GM12878 (cell line): ENCODE measurements at regions not wholly inside any gene's neighbourhood (a gene's known extent, or its start where the extent isn't known, plus 50 kb on each side); places are given as distances from the start of the nearest gene placed in this dataset.

Experiments
- ATAC-seq: fragments of 200-7000 bp; cut with Tn5 transposase; 3 replicates; pipeline ENCODE4 v1.9.1; 2020; ENCODE audit warnings: mild to moderate bottlenecking, moderate library complexity
- BruUV-seq: library from RNA; stranded (reverse); fragments of 400-500 nt; replicated peaks from 2 replicates; lab custom pipeline; 2021; lab: Mats Ljungman, UMichigan
- CTCF ChIA-PET: fragments of 300-600 bp; sonication (Branson Sonifier 250); formaldehyde crosslinking; extraction: SDS; loops from one replicate; lab custom pipeline; 2021; ENCODE audit warnings: inconsistent platforms; lab: Yijun Ruan, JAX
- POLR2A ChIA-PET: fragments of 350-600 bp; formaldehyde crosslinking; extraction: SDS; loops from one replicate; lab custom pipeline; 2021; ENCODE audit warnings: inconsistent platforms; lab: Charles Lee
- RAD21 ChIA-PET: fragments of 300-600 bp; sonication (Branson Sonifier 250); formaldehyde crosslinking; loops from one replicate; lab custom pipeline; 2023; ENCODE audit warnings: antibody characterized with exemption; ENCODE audit not compliant: unreplicated experiment; lab: Charles Lee
- SMC1A ChIA-PET: fragments of 300-600 bp; sonication (Branson Sonifier 250); formaldehyde crosslinking; loops from one replicate; lab custom pipeline; 2023; ENCODE audit not compliant: unreplicated experiment, uncharacterized antibody; lab: Charles Lee
- DNase-seq: peaks from one replicate; pipeline ENCODE4 v3.0.0-alpha.2; 2011; ENCODE audit warnings: low read depth, low spot score
- FAIRE-seq: peaks from 3 replicates; lab custom pipeline; 2011; peaks lifted over from hg19 to GRCh38; lab: Jason Lieb, UNC
- H2AFZ ChIP-seq: 2 replicates; pipeline ENCODE4 v1.6.0; 2011; ENCODE audit warnings: low read depth, low read length, control low read depth; ENCODE audit not compliant: control insufficient read depth
- H3K27ac ChIP-seq: 2 replicates; pipeline ENCODE4 v1.5.1; 2011; ENCODE audit warnings: control low read depth; ENCODE audit not compliant: control insufficient read depth, insufficient read depth
- H3K27me3 ChIP-seq, 2 experiments: replicated peaks in 1 of 2; 2 replicates each; pipeline versions ENCODE4 v1.6.0 to v1.6.1; 2011; ENCODE audit warnings: low read length in 1 of 2; ENCODE audit not compliant: control insufficient read depth in 2 of 2, insufficient read depth in 2 of 2
- H3K36me3 ChIP-seq, 2 experiments: 2 replicates each; pipeline ENCODE4 v1.5.1; 2011; ENCODE audit warnings: low read length in 1 of 2; ENCODE audit not compliant: control insufficient read depth in 2 of 2, insufficient read depth in 2 of 2
- H3K4me1 ChIP-seq: 2 replicates; pipeline ENCODE4 v1.6.1; 2011; ENCODE audit warnings: mild to moderate bottlenecking, low read length, moderate library complexity, mixed read lengths; ENCODE audit not compliant: control insufficient read depth, insufficient read depth
- H3K4me2 ChIP-seq: 2 replicates; pipeline ENCODE4 v1.6.0; 2011; ENCODE audit warnings: control low read depth; ENCODE audit not compliant: control insufficient read depth, insufficient read depth
- H3K4me3 ChIP-seq: fragments of 200-600 bp; sonication (generic); 2 replicates; pipeline ENCODE4 v1.5.1; 2016
- H3K79me2 ChIP-seq: 2 replicates; pipeline ENCODE4 v1.6.0; 2011; ENCODE audit warnings: low read length; ENCODE audit not compliant: control insufficient read depth, insufficient read depth
- H3K9ac ChIP-seq: 2 replicates; pipeline ENCODE4 v1.8.0; 2011; ENCODE audit warnings: low read length, control low read depth, mixed read lengths; ENCODE audit not compliant: control insufficient read depth, insufficient read depth
- H3K9me3 ChIP-seq: replicated peaks from 3 replicates; pipeline ENCODE4 v1.5.1; 2011; ENCODE audit warnings: mild to moderate bottlenecking, low read length; ENCODE audit not compliant: control insufficient read depth, insufficient read depth
- H4K20me1 ChIP-seq: 2 replicates; pipeline ENCODE4 v1.6.0; 2011; ENCODE audit not compliant: control insufficient read depth, insufficient read depth
- ESRRA ChIP-seq: IDR thresholded peaks from 2 replicates; pipeline ENCODE4 v1.6.1; 2012; ENCODE audit warnings: mild to moderate bottlenecking, low read length, improper control_type of control experiment
- IKZF2 ChIP-seq, 2 experiments: fragments of 450-650 bp; IDR thresholded peaks; 2 replicates each; pipeline ENCODE4 v1.6.1; 2017; ENCODE audit warnings: mild to moderate bottlenecking in 2 of 2, moderate library complexity in 2 of 2
- MEF2A ChIP-seq: IDR thresholded peaks from 2 replicates; pipeline ENCODE4 v1.6.1; 2011; ENCODE audit warnings: low read depth, mild to moderate bottlenecking, low read length, moderate library complexity; ENCODE audit not compliant: insufficient read depth
- POLR2AphosphoS5 ChIP-seq: IDR thresholded peaks from 2 replicates; pipeline ENCODE4 v1.6.1; 2011; ENCODE audit warnings: mild to moderate bottlenecking, low read length, inconsistent platforms
- PRDM15 ChIP-seq: fragments of 450-650 bp; formaldehyde crosslinking; IDR thresholded peaks from 2 replicates; pipeline ENCODE4 v1.4.0; 2020; ENCODE audit warnings: mild to moderate bottlenecking, moderate library complexity
- RBBP5 ChIP-seq: fragments of 200-600 bp; sonication (generic); conservative IDR thresholded peaks from 2 replicates; pipeline ENCODE4 v1.6.1; 2016
- RUNX3 ChIP-seq: IDR thresholded peaks from 2 replicates; pipeline ENCODE4 v1.6.1; 2012; ENCODE audit warnings: low read length, inconsistent platforms
- SMC3 ChIP-seq: IDR thresholded peaks from 2 replicates; pipeline ENCODE4 v1.6.1; 2011; ENCODE audit warnings: low read length, improper control_type of control experiment, borderline replicate concordance
- SREBF2 ChIP-seq: IDR thresholded peaks from 2 replicates; pipeline ENCODE4 v1.6.1; 2012; ENCODE audit warnings: mild to moderate bottlenecking, low read length
- TCF12 ChIP-seq: IDR thresholded peaks from 2 replicates; pipeline ENCODE4 v1.6.1; 2011; ENCODE audit warnings: low read depth, mild to moderate bottlenecking, low read length
- ZBED1 ChIP-seq: IDR thresholded peaks from 2 replicates; pipeline ENCODE4 v1.6.1; 2016; ENCODE audit warnings: borderline replicate concordance
- WGBS: methylation state at CpG from one replicate; pipeline ENCODE4 v1.1.6; 2016; ENCODE audit warnings: low lambda C conversion rate; ENCODE audit not compliant: insufficient replicate concordance, insufficient coverage; ENCODE audit errors: missing lambda C conversion rate; 5-methylcytosine and 5-hydroxymethylcytosine counted together
- in situ Hi-C: fragments of 300-500 bp; cut with MboI; formaldehyde crosslinking; loops from 9 replicates; pipeline ENCODE4 v1.14.3; 2018; ENCODE audit warnings: mixed read lengths
- intact Hi-C: fragments of 100-400 bp; cut with micrococcal nuclease; formaldehyde crosslinking; loops from one replicate; pipeline ENCODE4 v1.14.2; 2022; ENCODE audit not compliant: unreplicated experiment
- TF ChIP-seq, protein P1 (sequence below): IDR thresholded peaks from 2 replicates; pipeline ENCODE4 v1.6.1; 2012; ENCODE audit warnings: low read depth, low read length, improper control_type of control experiment
- TF ChIP-seq, protein P2 (sequence below): fragments of 450-650 bp; IDR thresholded peaks from 2 replicates; pipeline ENCODE4 v1.6.1; 2017; ENCODE audit warnings: mild to moderate bottlenecking, low read depth, inconsistent platforms; ENCODE audit not compliant: poor library complexity, severe bottlenecking

- no peak for TF ChIP-seq MEF2A
These were observed 65.2 kb downstream of the HFE start (continued) for GRCh38 chr6:26152226-26153101.

- no TSS peak for BruUV-seq
- ChIA-PET POLR2A (interaction anchor here (0.6 to 6.5 kb wide), 11 partner anchors 17 to 1738 kb away, joined by 3 to 119 read pairs (median 4); a partner anchor contains a TSS), RAD21 (interaction anchor here (0.7 to 8.1 kb wide), 4 partner anchors 22 to 97 kb away, joined by 3 to 96 read pairs (median 4); a partner anchor contains a TSS), SMC1A (interaction anchor here (0.8 to 4.7 kb wide), 9 partner anchors 9 to 61 kb away, joined by 3 to 34 read pairs (median 5); a partner anchor contains a TSS), CTCF (interaction anchor here (0.9 to 1.9 kb wide), 6 partner anchors 20 to 88 kb away, joined by 3 to 8 read pairs (median 4); a partner anchor contains a TSS)
- Histone ChIP-seq H3K27me3 (no peaks in the 10 kb centered on the region), H3K4me2 (peak overlapping the region; percentile 87), H3K4me3 (peak overlapping the region; percentile 57), H3K36me3 (no peaks in the 10 kb centered on the region), H2AFZ (peak overlapping the region; percentile 43), H3K27ac (peak overlapping the region; percentile 94), H3K4me1 (peaks cover 5% of the 10 kb centered on the region), H3K9ac (peak overlapping the region; percentile 94), H3K79me2 (peaks cover 20% of the 10 kb centered on the region), H4K20me1 (no peaks in the 10 kb centered on the region; the same call in 1 of the 2 replicates), H3K9me3 (no peaks in the 10 kb centered on the region)
- ATAC-seq = no peak
- 20% methylated on average over 9 of the region's 9 CpGs for WGBS
- no peak for DNase-seq
- intact Hi-C loops = loop anchor here (5.0 kb wide), 1 partner anchor 123 kb away; a partner anchor contains a TSS
- FAIRE-seq = no peak
- in situ Hi-C loops = no loop called here
- TF ChIP-seq ESRRA (no peak), PRDM15 (CRISPR knock-in tag) (no peak), SMC3 (no peak), MEF2A (no peak), POLR2AphosphoS5 (no peak), SREBF2 (no peak), RUNX3 (peak; percentile 20; the same call in 1 of the 2 replicates), TCF12 (no peak), IKZF2 (IDR thresholded peaks at IDR 0.05) (peak; percentile 31 to 41; a peak in 2 of 4 replicates), RBBP5 (no peak), ZBED1 (no peak)
- TF ChIP-seq, protein P1, sequence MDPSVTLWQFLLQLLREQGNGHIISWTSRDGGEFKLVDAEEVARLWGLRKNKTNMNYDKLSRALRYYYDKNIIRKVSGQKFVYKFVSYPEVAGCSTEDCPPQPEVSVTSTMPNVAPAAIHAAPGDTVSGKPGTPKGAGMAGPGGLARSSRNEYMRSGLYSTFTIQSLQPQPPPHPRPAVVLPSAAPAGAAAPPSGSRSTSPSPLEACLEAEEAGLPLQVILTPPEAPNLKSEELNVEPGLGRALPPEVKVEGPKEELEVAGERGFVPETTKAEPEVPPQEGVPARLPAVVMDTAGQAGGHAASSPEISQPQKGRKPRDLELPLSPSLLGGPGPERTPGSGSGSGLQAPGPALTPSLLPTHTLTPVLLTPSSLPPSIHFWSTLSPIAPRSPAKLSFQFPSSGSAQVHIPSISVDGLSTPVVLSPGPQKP = no peak
- TF ChIP-seq, protein P2, sequence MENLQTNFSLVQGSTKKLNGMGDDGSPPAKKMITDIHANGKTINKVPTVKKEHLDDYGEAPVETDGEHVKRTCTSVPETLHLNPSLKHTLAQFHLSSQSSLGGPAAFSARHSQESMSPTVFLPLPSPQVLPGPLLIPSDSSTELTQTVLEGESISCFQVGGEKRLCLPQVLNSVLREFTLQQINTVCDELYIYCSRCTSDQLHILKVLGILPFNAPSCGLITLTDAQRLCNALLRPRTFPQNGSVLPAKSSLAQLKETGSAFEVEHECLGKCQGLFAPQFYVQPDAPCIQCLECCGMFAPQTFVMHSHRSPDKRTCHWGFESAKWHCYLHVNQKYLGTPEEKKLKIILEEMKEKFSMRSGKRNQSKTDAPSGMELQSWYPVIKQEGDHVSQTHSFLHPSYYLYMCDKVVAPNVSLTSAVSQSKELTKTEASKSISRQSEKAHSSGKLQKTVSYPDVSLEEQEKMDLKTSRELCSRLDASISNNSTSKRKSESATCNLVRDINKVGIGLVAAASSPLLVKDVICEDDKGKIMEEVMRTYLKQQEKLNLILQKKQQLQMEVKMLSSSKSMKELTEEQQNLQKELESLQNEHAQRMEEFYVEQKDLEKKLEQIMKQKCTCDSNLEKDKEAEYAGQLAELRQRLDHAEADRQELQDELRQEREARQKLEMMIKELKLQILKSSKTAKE = no peak
These were observed 68.1 kb downstream of the HFE start for GRCh38 chr6:26155061-26155930.
